ENCODE measurements at regions not wholly inside any gene's neighbourhood (a gene's known extent, or its start where the extent isn't known, plus 50 kb on each side); places are given as distances from the start of the nearest gene placed in this dataset.

- TF ChIP-seq POLR2A (IDR thresholded peaks at IDR 0.05) (no peak), POLR2AphosphoS5 (IDR thresholded peaks at IDR 0.05) (no peak)
Observed at GRCh38 chr6:147122823-147123222, 81.4 kb upstream of the STXBP5 start.

All from spleen (tissue), 3 donors.